HepG2 (cell line): ENCODE measurements at regions not wholly inside any gene's neighbourhood (a gene's known extent, or its start where the extent isn't known, plus 50 kb on each side); places are given as distances from the start of the nearest gene placed in this dataset.

Experiments
- ATAC-seq: fragments of 200-7000 bp; cut with Tn5 transposase; 3 replicates; pipeline ENCODE4 v1.9.1; 2020; ENCODE audit warnings: mild to moderate bottlenecking, moderate library complexity
- BruUV-seq: library from RNA; stranded (reverse); fragments of 400-500 nt; replicated peaks from 2 replicates; lab custom pipeline; 2021; lab: Mats Ljungman, UMichigan
- CTCF ChIA-PET: fragments of 300-600 bp; formaldehyde crosslinking; extraction: SDS; loops from one replicate; lab custom pipeline; 2021; ENCODE audit warnings: low total read pairs, inconsistent platforms, low intra/inter-chr PET ratio; lab: Yijun Ruan, JAX
- POLR2A ChIA-PET: fragments of 350-600 bp; sonication (Branson Sonifier 250); formaldehyde crosslinking; loops from one replicate; lab custom pipeline; 2020; ENCODE audit warnings: antibody characterized with exemption, inconsistent platforms; lab: Yijun Ruan, JAX
- DNase-seq: peaks from one replicate; pipeline ENCODE4 v3.0.0-alpha.2; 2015; ENCODE audit warnings: low spot score
- FAIRE-seq: peaks from 3 replicates; lab custom pipeline; 2011; peaks lifted over from hg19 to GRCh38; lab: Jason Lieb, UNC
- H2AFZ ChIP-seq: one replicate; pipeline ENCODE4 v1.6.1; 2011; ENCODE audit warnings: low read length, inconsistent platforms
- H3K27ac ChIP-seq: fragments of 300-600 bp; 3 replicates; pipeline ENCODE4 v1.8.0; 2011; ENCODE audit warnings: mixed run types, mild to moderate bottlenecking, mixed read lengths, low read length, inconsistent platforms; ENCODE audit not compliant: insufficient read depth; ENCODE audit errors: extremely low read length
- H3K27me3 ChIP-seq, 2 experiments: fragments of 200-600 bp in 1 of 2; 2 replicates in 1 of 2; 3 replicates in 1 of 2; pipeline versions ENCODE4 v1.6.0 to v1.8.0; 2011; ENCODE audit warnings: low read length in 2 of 2, mild to moderate bottlenecking in 2 of 2, moderate library complexity in 2 of 2, inconsistent platforms in 1 of 2; ENCODE audit not compliant: insufficient read depth in 2 of 2, control insufficient read depth in 1 of 2
- H3K36me3 ChIP-seq, 2 experiments: fragments of 200-600 bp in 1 of 2; replicated peaks in 1 of 2; 2 replicates in 1 of 2; 3 replicates in 1 of 2; pipeline versions ENCODE4 v1.5.1 to v1.8.0; 2011; ENCODE audit warnings: low read length in 2 of 2, inconsistent platforms in 1 of 2; ENCODE audit not compliant: insufficient read depth in 2 of 2, control insufficient read depth in 1 of 2
- H3K4me1 ChIP-seq: 2 replicates; pipeline ENCODE4 v1.5.1; 2012; ENCODE audit warnings: low read length, inconsistent platforms; ENCODE audit not compliant: insufficient read depth
- H3K4me2 ChIP-seq: 2 replicates; pipeline ENCODE4 v1.6.0; 2011; ENCODE audit warnings: low read depth, low read length, inconsistent platforms
- H3K4me3 ChIP-seq, 3 experiments: fragments of 200-600 bp in 1 of 3; sonication (generic), shearing (Covaris generic) in 1 of 3; replicated peaks in 1 of 3; 2 replicates each; pipeline ENCODE4 v1.5.1; 2011 to 2016; ENCODE audit warnings: low read length in 3 of 3, inconsistent platforms in 2 of 3, low read depth in 2 of 3, mild to moderate bottlenecking in 2 of 3, control low read depth in 1 of 3, mixed read lengths in 1 of 3; ENCODE audit not compliant: insufficient read depth in 1 of 3
- H3K79me2 ChIP-seq: one replicate; pipeline ENCODE4 v1.6.1; 2011; ENCODE audit warnings: low read length, inconsistent platforms; ENCODE audit not compliant: insufficient read depth
- H3K9ac ChIP-seq: 2 replicates; pipeline ENCODE4 v1.6.0; 2011; ENCODE audit warnings: mild to moderate bottlenecking, low read depth, low read length, inconsistent platforms; ENCODE audit not compliant: insufficient read depth
- H3K9me3 ChIP-seq: 2 replicates; pipeline ENCODE4 v1.5.1; 2012; ENCODE audit warnings: mild to moderate bottlenecking, low read length
- H4K20me1 ChIP-seq: 2 replicates; pipeline ENCODE4 v1.6.0; 2011; ENCODE audit warnings: inconsistent platforms, mild to moderate bottlenecking, low read length, moderate library complexity; ENCODE audit not compliant: insufficient read depth
- ATF4 ChIP-seq, 2 experiments: fragments of 450-650 bp in 1 of 2; sonication (generic) in 1 of 2; formaldehyde crosslinking; IDR thresholded peaks; 2 replicates each; pipeline versions ENCODE4 v1.5.0 to v1.8.0; 2020 to 2022; ENCODE audit warnings: mild to moderate bottlenecking in 1 of 2, missing genetic modification reagents in 1 of 2
- ERF ChIP-seq: IDR thresholded peaks from 2 replicates; pipeline ENCODE4 v1.6.1; 2018; ENCODE audit warnings: missing biosample characterization, missing genetic modification reagents
- GATAD2A ChIP-seq: IDR thresholded peaks from 2 replicates; pipeline ENCODE4 v1.6.1; 2016
- GPBP1L1 ChIP-seq: sonication (generic); formaldehyde crosslinking; IDR thresholded peaks from 2 replicates; pipeline ENCODE4 v1.5.0; 2020; ENCODE audit warnings: mild to moderate bottlenecking, missing genetic modification reagents
- MZF1 ChIP-seq: sonication (generic); formaldehyde crosslinking; IDR thresholded peaks from 2 replicates; pipeline ENCODE4 v1.8.1; 2023; ENCODE audit warnings: mild to moderate bottlenecking, missing genetic modification reagents, borderline replicate concordance
- POGZ ChIP-seq: sonication (generic); formaldehyde crosslinking; IDR thresholded peaks from 2 replicates; pipeline ENCODE4 v1.4.0; 2020; ENCODE audit warnings: mild to moderate bottlenecking, missing genetic modification reagents
- RNF219 ChIP-seq: sonication (generic); formaldehyde crosslinking; IDR thresholded peaks from 2 replicates; pipeline ENCODE4 v1.5.0; 2020; ENCODE audit warnings: mild to moderate bottlenecking, missing genetic modification reagents
- SALL1 ChIP-seq: sonication (generic); formaldehyde crosslinking; IDR thresholded peaks from 2 replicates; pipeline ENCODE4 v1.8.0; 2022; ENCODE audit warnings: mild to moderate bottlenecking, missing genetic modification reagents
- TBX2 ChIP-seq: sonication (generic); formaldehyde crosslinking; IDR thresholded peaks from 2 replicates; pipeline ENCODE4 v1.5.0; 2020; ENCODE audit warnings: missing genetic modification reagents, mild to moderate bottlenecking, borderline replicate concordance
- ZNF460 ChIP-seq: sonication (generic); formaldehyde crosslinking; IDR thresholded peaks from 2 replicates; pipeline ENCODE4 v1.5.1; 2020; ENCODE audit warnings: missing genetic modification reagents, mild to moderate bottlenecking, borderline replicate concordance
- ZNF564 ChIP-seq: sonication (generic); formaldehyde crosslinking; IDR thresholded peaks from 2 replicates; pipeline ENCODE4 v1.8.1; 2023; ENCODE audit warnings: mild to moderate bottlenecking, missing genetic modification reagents
- ZNF639 ChIP-seq: conservative IDR thresholded peaks from 2 replicates; pipeline ENCODE4 v1.6.1; 2018; ENCODE audit warnings: missing genetic modification reagents
- WGBS: methylation state at CpG from one replicate; pipeline ENCODE4 v1.1.6; 2017; ENCODE audit warnings: low lambda C conversion rate; 5-methylcytosine and 5-hydroxymethylcytosine counted together
- in situ Hi-C: cut with HindIII; loops from 2 replicates; pipeline ENCODE4 v1.10.0; 2017; ENCODE audit warnings: low pct_unique_long_range_greater_than_20kb; ENCODE audit not compliant: extremely low pct_ligation_motif_present
- intact Hi-C: fragments of 100-400 bp; cut with micrococcal nuclease; formaldehyde crosslinking; loops from one replicate; pipeline ENCODE4 v1.10.0; 2022; ENCODE audit not compliant: unreplicated experiment
- TF ChIP-seq, protein P1 (sequence below): IDR thresholded peaks from 2 replicates; pipeline ENCODE4 v1.6.1; 2016; ENCODE audit warnings: mild to moderate bottlenecking

DNA sequence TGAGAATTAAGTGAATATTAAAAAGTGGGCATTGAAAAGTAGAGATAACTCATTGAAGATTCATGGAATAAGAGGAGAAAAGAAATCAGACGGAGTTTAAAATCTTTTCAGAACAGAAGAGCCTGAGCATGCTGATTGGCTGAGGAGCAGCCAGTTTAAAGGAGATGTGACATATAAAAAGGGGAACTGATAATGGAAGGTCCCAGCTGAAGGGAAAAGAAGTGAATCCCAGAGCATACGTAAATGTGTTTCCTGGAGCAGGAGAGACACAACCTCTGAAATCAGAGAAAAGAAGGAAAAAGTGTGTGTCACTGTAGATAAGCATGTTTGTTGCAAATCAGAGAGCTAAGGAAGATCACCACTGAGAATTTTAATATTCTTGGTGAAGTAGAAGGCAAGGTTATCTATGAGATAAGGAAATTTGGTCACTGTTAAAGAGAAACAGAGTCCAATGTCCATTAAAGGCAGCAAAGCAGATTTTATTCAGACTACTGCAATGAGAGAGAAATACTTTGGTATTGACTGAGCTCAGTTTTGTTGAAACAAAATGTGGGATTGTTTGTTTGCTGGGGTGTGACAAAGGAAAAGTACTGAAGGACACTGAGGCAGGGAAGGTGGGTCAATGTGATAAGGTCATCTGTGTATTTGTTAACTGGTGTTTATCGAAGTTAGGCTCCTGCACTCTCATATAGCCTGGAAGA, 84.6 kb upstream of the WDR72 start:
- H3K4me1 ChIP-seq, result peaks cover 71% of the 10 kb centered on the region
- CTCF ChIA-PET, result no interaction called here
- peak; percentile 84 for DNase-seq
- peak in 1 of 2 experiments; percentile 87; a peak in 2 of 4 replicates for TF ChIP-seq ATF4 (CRISPR knock-in tag; IDR thresholded peaks at IDR 0.05)
- peak; percentile 69; the same call in 1 of the 2 replicates for TF ChIP-seq SALL1 (CRISPR knock-in tag)
- peak; percentile 61 for TF ChIP-seq ERF (CRISPR knock-in tag)
- TF ChIP-seq MZF1 (CRISPR knock-in tag), result no peak
- TF ChIP-seq ZNF460 (CRISPR knock-in tag), result no peak
- TF ChIP-seq POGZ, result peak; percentile 81
- TF ChIP-seq TBX2, result peak; percentile 84
- no peak for TF ChIP-seq GPBP1L1 (CRISPR knock-in tag)
- TF ChIP-seq ZNF639 (CRISPR knock-in tag), result 0 out of 2 replicates have a peak, but pooled peaks have one; percentile 34
- TF ChIP-seq, protein P1, sequence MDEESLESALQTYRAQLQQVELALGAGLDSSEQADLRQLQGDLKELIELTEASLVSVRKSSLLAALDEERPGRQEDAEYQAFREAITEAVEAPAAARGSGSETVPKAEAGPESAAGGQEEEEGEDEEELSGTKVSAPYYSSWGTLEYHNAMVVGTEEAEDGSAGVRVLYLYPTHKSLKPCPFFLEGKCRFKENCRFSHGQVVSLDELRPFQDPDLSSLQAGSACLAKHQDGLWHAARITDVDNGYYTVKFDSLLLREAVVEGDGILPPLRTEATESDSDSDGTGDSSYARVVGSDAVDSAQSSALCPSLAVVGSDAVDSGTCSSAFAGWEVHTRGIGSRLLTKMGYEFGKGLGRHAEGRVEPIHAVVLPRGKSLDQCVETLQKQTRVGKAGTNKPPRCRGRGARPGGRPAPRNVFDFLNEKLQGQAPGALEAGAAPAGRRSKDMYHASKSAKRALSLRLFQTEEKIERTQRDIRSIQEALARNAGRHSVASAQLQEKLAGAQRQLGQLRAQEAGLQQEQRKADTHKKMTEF, result peak; percentile 75; the same call in 1 of the 2 replicates
- 0 out of 2 replicates have a peak, but pooled peaks have one; percentile 9 for TF ChIP-seq RNF219 (CRISPR knock-in tag)
- no peak for TF ChIP-seq ZNF564
- peak; percentile 91 for TF ChIP-seq GATAD2A

More for the DNA sequence above, 84.6 kb upstream of the WDR72 start:
- Histone ChIP-seq H3K9me3 (no peaks in the 10 kb centered on the region), H3K79me2 (no peaks in the 10 kb centered on the region), H3K4me3 (peak overlapping the region in 1 of 3 experiments; percentile 9; a peak in 1 of 6 replicates), H3K27ac (peak overlapping the region; percentile 80), H3K36me3 (no peaks in the 10 kb centered on the region), H2AFZ (peak overlapping the region; percentile 70), H3K9ac (peak overlapping the region; percentile 60), H4K20me1 (no peaks in the 10 kb centered on the region), H3K4me2 (peak overlapping the region; percentile 63), H3K27me3 (no peaks in the 10 kb centered on the region)
- 28% methylated on average over 3 of the region's 3 CpGs for WGBS
- BruUV-seq, result no TSS peak
- ATAC-seq (peak; percentile 86), FAIRE-seq (peak; percentile 73)
- in situ Hi-C loops (loop anchor here (25.0 kb wide), 1 partner anchor 382 kb away; no protein-coding TSS in a partner anchor), intact Hi-C loops (loop anchor here (1.0 kb wide), 1 partner anchor 11 kb away; no protein-coding TSS in a partner anchor)
- POLR2A ChIA-PET, result interaction anchor here (2.4 kb wide), 1 partner anchor 12 kb away, joined by 28 read pairs; no protein-coding TSS in a partner anchor
